GM19324 (cell line): ENCODE measurements at regions not wholly inside any gene's neighbourhood (a gene's known extent, or its start where the extent isn't known, plus 50 kb on each side); places are given as distances from the start of the nearest gene placed in this dataset.

ENCODE experiments used
- ATAC-seq: cut with Tn5 transposase; IDR thresholded peaks from one replicate; pipeline ENCODE4 v1.9.1; 2021; ENCODE audit warnings: mild to moderate bottlenecking, moderate library complexity; ENCODE audit not compliant: unreplicated experiment, low FRiP score

GRCh38 chr5:164153469-164154172 is 648.2 kb downstream of the MAT2B start:
- no peak for ATAC-seq

GRCh38 chr5:164170814-164171213 is 665.4 kb downstream of the MAT2B start:
- no peak for ATAC-seq

- no peak for ATAC-seq
Observed at GRCh38 chr5:164175083-164175482, 669.7 kb downstream of the MAT2B start.

GRCh38 chr5:164179406-164179805 is 674.0 kb downstream of the MAT2B start:
- no peak for ATAC-seq

- ATAC-seq = no peak
Observed at GRCh38 chr5:164181604-164182003, 676.2 kb downstream of the MAT2B start.

GRCh38 chr5:164184158-164184557 is 678.7 kb downstream of the MAT2B start:
- ATAC-seq = no peak

- no peak for ATAC-seq
Observed at GRCh38 chr5:164185000-164185399, 679.6 kb downstream of the MAT2B start.

GRCh38 chr5:164186550-164186949 is 681.1 kb downstream of the MAT2B start:
- ATAC-seq = no peak

GRCh38 chr5:164187785-164188184 is 682.4 kb downstream of the MAT2B start:
- no peak for ATAC-seq

GRCh38 chr5:164188733-164189148 is 683.3 kb downstream of the MAT2B start:
- ATAC-seq = no peak

- no peak for ATAC-seq
Observed at GRCh38 chr5:164191240-164191639, 685.8 kb downstream of the MAT2B start.

- no peak for ATAC-seq
Observed at GRCh38 chr5:164202338-164202737, 696.9 kb downstream of the MAT2B start.

GRCh38 chr5:164203581-164204225 is 698.3 kb downstream of the MAT2B start:
- no peak for ATAC-seq

GRCh38 chr5:164204338-164204946 is 699.0 kb downstream of the MAT2B start:
- no peak for ATAC-seq

- ATAC-seq = no peak
Observed at GRCh38 chr5:164206196-164206595, 700.8 kb downstream of the MAT2B start.

GRCh38 chr5:164207646-164208045 is 702.2 kb downstream of the MAT2B start:
- no peak for ATAC-seq

GRCh38 chr5:164210491-164210890 is 705.1 kb downstream of the MAT2B start:
- ATAC-seq = no peak

- no peak for ATAC-seq
Observed at GRCh38 chr5:164214698-164215097, 709.3 kb downstream of the MAT2B start.

- no peak for ATAC-seq
Observed at GRCh38 chr5:164217464-164217863, 712.0 kb downstream of the MAT2B start.

GRCh38 chr5:164220522-164220921 is 715.1 kb downstream of the MAT2B start:
- ATAC-seq = no peak

GRCh38 chr5:164224236-164224635 is 718.8 kb downstream of the MAT2B start:
- no peak for ATAC-seq

- ATAC-seq = no peak
Observed at GRCh38 chr5:164224772-164225171, 719.4 kb downstream of the MAT2B start.
